ENCODE measurements at regions not wholly inside any gene's neighbourhood (a gene's known extent, or its start where the extent isn't known, plus 50 kb on each side); places are given as distances from the start of the nearest gene placed in this dataset.
"Not testable (repeated sequence)": the region's sequence is repeated elsewhere in the genome, so short reads cannot be mapped to it uniquely, and the experiment has no call there.

DNA sequence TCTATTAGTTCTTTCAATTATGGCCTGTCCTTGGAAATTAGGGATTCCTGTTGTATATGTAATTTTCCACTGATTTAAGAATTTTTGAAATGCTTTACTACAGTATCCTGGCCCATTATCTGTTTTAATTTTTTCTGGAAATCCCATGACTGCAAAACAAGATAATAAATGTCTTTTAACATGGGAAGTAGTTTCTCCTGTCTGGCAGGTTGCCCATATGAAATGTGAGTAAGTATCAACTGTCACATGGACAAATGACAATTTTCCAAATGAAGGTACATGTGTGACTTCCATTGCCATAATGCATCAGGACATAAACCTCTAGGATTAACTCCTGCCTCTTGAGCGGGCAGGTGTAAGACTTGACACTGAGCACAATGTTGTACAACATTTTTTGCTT is 71.9 kb upstream of the ZNF195 start:
- H3K27ac ChIP-seq (ENCODE audit: control insufficient read depth, insufficient read depth); RAD21 ChIA-PET (ENCODE audit: unreplicated experiment); H3K4me3 ChIP-seq; DNase-seq (ENCODE audit: low read depth, low spot score); H3K36me3 ChIP-seq (ENCODE audit: control insufficient read depth in 2 of 2, insufficient read depth in 2 of 2, low read length in 1 of 2); FAIRE-seq; H3K4me1 ChIP-seq (ENCODE audit: control insufficient read depth, insufficient read depth, low read length); POLR2A ChIA-PET; H2AFZ ChIP-seq (ENCODE audit: control insufficient read depth, low read depth, low read length); SMC1A ChIA-PET (ENCODE audit: uncharacterized antibody, unreplicated experiment); H4K20me1 ChIP-seq (ENCODE audit: control insufficient read depth, insufficient read depth); ATAC-seq; CTCF ChIA-PET; H3K9me3 ChIP-seq (replicated peaks; ENCODE audit: control insufficient read depth, insufficient read depth, low read length); H3K79me2 ChIP-seq (ENCODE audit: control insufficient read depth, insufficient read depth, low read length); H3K4me2 ChIP-seq (ENCODE audit: control insufficient read depth, insufficient read depth); H3K9ac ChIP-seq (ENCODE audit: control insufficient read depth, insufficient read depth, low read length); H3K27me3 ChIP-seq (replicated peaks in 1 of 2; ENCODE audit: control insufficient read depth in 2 of 2, insufficient read depth in 2 of 2, low read length in 1 of 2); BruUV-seq (replicated peaks); in situ Hi-C loops (cut with MboI); intact Hi-C loops (cut with micrococcal nuclease; ENCODE audit: unreplicated experiment): not testable (repeated sequence)
- WGBS (ENCODE audit: insufficient coverage, insufficient replicate concordance, low lambda C conversion rate, missing lambda C conversion rate) = 0% methylated on average over 1 of the region's 1 CpG

DNA sequence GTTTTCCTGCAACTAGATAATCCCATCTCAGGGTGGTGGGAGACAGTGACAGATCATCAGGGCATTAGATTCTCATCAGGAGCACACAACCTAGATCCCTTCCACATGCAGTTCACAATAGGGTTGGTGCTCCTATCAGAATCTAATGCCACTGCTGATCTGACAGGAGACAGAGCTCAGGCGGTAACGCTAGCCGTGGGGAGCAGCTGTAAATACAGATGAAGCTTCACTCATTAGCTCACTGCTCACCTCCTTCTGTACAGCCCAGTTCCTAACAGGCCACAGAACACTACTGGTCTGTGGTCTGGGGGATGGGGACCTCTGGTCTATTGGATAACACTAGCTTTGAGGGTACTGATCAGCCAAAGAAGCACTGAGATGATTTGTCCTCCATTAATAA is 66.6 kb upstream of the ZNF195 start:
- H3K4me3 ChIP-seq; H3K9me3 ChIP-seq (replicated peaks; ENCODE audit: control insufficient read depth, insufficient read depth, low read length); H3K27me3 ChIP-seq (replicated peaks in 1 of 2; ENCODE audit: control insufficient read depth in 2 of 2, insufficient read depth in 2 of 2, low read length in 1 of 2); H3K79me2 ChIP-seq (ENCODE audit: control insufficient read depth, insufficient read depth, low read length); intact Hi-C loops (cut with micrococcal nuclease; ENCODE audit: unreplicated experiment); H3K27ac ChIP-seq (ENCODE audit: control insufficient read depth, insufficient read depth); FAIRE-seq; SMC1A ChIA-PET (ENCODE audit: uncharacterized antibody, unreplicated experiment); H4K20me1 ChIP-seq (ENCODE audit: control insufficient read depth, insufficient read depth); in situ Hi-C loops (cut with MboI); RAD21 ChIA-PET (ENCODE audit: unreplicated experiment); H3K36me3 ChIP-seq (ENCODE audit: control insufficient read depth in 2 of 2, insufficient read depth in 2 of 2, low read length in 1 of 2); H3K4me1 ChIP-seq (ENCODE audit: control insufficient read depth, insufficient read depth, low read length); H3K4me2 ChIP-seq (ENCODE audit: control insufficient read depth, insufficient read depth); CTCF ChIA-PET; BruUV-seq (replicated peaks); DNase-seq (ENCODE audit: low read depth, low spot score); ATAC-seq; H3K9ac ChIP-seq (ENCODE audit: control insufficient read depth, insufficient read depth, low read length); POLR2A ChIA-PET; H2AFZ ChIP-seq (ENCODE audit: control insufficient read depth, low read depth, low read length): not testable (repeated sequence)
- WGBS (ENCODE audit: insufficient coverage, insufficient replicate concordance, low lambda C conversion rate, missing lambda C conversion rate) = 67% methylated on average over 3 of the region's 3 CpGs

DNA sequence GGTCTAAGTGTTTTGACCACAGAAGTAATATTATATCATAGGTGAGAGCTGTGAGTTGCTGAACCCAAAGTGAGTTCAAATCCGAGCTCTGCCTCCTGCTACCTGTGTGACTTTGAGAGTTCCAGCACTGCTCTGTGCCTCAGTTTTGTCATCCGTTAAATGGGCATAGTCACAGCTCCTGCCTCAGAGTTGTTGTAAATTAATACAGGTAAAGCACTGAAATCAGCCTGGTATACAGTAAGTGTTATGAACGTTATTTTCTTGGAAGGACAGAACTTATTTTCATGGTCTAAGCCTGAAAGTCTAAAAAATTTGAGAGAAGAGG is 65.4 kb upstream of the ZNF195 start:
- H3K4me2 ChIP-seq (ENCODE audit: control insufficient read depth, insufficient read depth); in situ Hi-C loops (cut with MboI); FAIRE-seq; intact Hi-C loops (cut with micrococcal nuclease; ENCODE audit: unreplicated experiment); H3K36me3 ChIP-seq (ENCODE audit: control insufficient read depth in 2 of 2, insufficient read depth in 2 of 2, low read length in 1 of 2); H4K20me1 ChIP-seq (ENCODE audit: control insufficient read depth, insufficient read depth); H3K4me3 ChIP-seq; CTCF ChIA-PET; H3K4me1 ChIP-seq (ENCODE audit: control insufficient read depth, insufficient read depth, low read length); H3K27ac ChIP-seq (ENCODE audit: control insufficient read depth, insufficient read depth); BruUV-seq (replicated peaks); H3K9me3 ChIP-seq (replicated peaks; ENCODE audit: control insufficient read depth, insufficient read depth, low read length); DNase-seq (ENCODE audit: low read depth, low spot score); POLR2A ChIA-PET; H2AFZ ChIP-seq (ENCODE audit: control insufficient read depth, low read depth, low read length); H3K9ac ChIP-seq (ENCODE audit: control insufficient read depth, insufficient read depth, low read length); H3K27me3 ChIP-seq (replicated peaks in 1 of 2; ENCODE audit: control insufficient read depth in 2 of 2, insufficient read depth in 2 of 2, low read length in 1 of 2); RAD21 ChIA-PET (ENCODE audit: unreplicated experiment); SMC1A ChIA-PET (ENCODE audit: uncharacterized antibody, unreplicated experiment); ATAC-seq; H3K79me2 ChIP-seq (ENCODE audit: control insufficient read depth, insufficient read depth, low read length): not testable (repeated sequence)
- 30% methylated on average over 3 of the region's 3 CpGs for WGBS (ENCODE audit: insufficient coverage, insufficient replicate concordance, low lambda C conversion rate, missing lambda C conversion rate)

DNA sequence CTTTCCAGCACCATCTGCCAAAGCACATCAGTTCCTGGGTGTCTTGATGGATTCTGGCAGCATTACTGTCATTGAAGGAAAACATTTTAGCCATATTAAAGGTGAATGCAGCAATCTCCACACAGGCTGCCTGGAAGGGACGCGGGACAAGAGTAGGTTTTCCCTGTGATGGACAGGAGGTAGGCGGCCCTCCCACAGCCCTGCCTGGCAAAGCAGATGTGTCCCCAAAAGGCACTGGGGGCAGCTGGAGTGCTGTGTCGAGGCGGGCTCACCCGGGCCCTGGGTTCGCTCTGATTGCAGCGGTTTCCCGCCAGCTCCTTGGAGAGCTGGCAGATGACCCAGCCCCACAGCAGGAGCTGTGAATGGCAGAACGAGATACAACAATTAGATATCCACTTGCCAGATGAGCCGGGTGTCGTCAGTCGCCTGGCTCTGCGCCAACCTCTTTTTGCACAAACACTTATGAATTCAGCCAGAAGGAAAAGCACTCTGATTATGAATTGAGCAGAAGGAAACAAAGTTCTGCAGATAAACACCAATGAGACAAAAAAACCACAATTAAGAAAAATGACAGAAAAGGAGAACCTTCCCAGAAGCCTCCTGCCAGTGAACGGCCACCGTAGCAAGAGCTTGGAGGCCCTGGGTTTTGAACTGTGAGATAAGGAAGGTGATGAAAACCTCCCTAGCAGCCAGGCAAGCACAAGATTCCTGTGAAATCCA is 64.9 kb upstream of the ZNF195 start:
- DNase-seq (ENCODE audit: low read depth, low spot score); BruUV-seq (replicated peaks); CTCF ChIA-PET; H3K9ac ChIP-seq (ENCODE audit: control insufficient read depth, insufficient read depth, low read length); FAIRE-seq; H3K36me3 ChIP-seq (ENCODE audit: control insufficient read depth in 2 of 2, insufficient read depth in 2 of 2, low read length in 1 of 2); H3K4me2 ChIP-seq (ENCODE audit: control insufficient read depth, insufficient read depth); intact Hi-C loops (cut with micrococcal nuclease; ENCODE audit: unreplicated experiment); POLR2A ChIA-PET; in situ Hi-C loops (cut with MboI); H3K27ac ChIP-seq (ENCODE audit: control insufficient read depth, insufficient read depth); H3K9me3 ChIP-seq (replicated peaks; ENCODE audit: control insufficient read depth, insufficient read depth, low read length); ATAC-seq; H4K20me1 ChIP-seq (ENCODE audit: control insufficient read depth, insufficient read depth); H3K27me3 ChIP-seq (replicated peaks in 1 of 2; ENCODE audit: control insufficient read depth in 2 of 2, insufficient read depth in 2 of 2, low read length in 1 of 2); SMC1A ChIA-PET (ENCODE audit: uncharacterized antibody, unreplicated experiment); H2AFZ ChIP-seq (ENCODE audit: control insufficient read depth, low read depth, low read length); H3K4me1 ChIP-seq (ENCODE audit: control insufficient read depth, insufficient read depth, low read length); H3K79me2 ChIP-seq (ENCODE audit: control insufficient read depth, insufficient read depth, low read length); H3K4me3 ChIP-seq; RAD21 ChIA-PET (ENCODE audit: unreplicated experiment): not testable (repeated sequence)
- WGBS (ENCODE audit: insufficient coverage, insufficient replicate concordance, low lambda C conversion rate, missing lambda C conversion rate) = 4% methylated on average over 16 of the region's 16 CpGs
